GM12878 (cell line): ENCODE measurements at regions not wholly inside any gene's neighbourhood (a gene's known extent, or its start where the extent isn't known, plus 50 kb on each side); places are given as distances from the start of the nearest gene placed in this dataset.

ENCODE experiments used
- ATAC-seq: fragments of 200-7000 bp; cut with Tn5 transposase; 3 replicates; pipeline ENCODE4 v1.9.1; 2020; ENCODE audit warnings: mild to moderate bottlenecking, moderate library complexity
- BruUV-seq: library from RNA; stranded (reverse); fragments of 400-500 nt; replicated peaks from 2 replicates; lab custom pipeline; 2021; lab: Mats Ljungman, UMichigan
- CTCF ChIA-PET: fragments of 300-600 bp; sonication (Branson Sonifier 250); formaldehyde crosslinking; extraction: SDS; loops from one replicate; lab custom pipeline; 2021; ENCODE audit warnings: inconsistent platforms; lab: Yijun Ruan, JAX
- POLR2A ChIA-PET: fragments of 350-600 bp; formaldehyde crosslinking; extraction: SDS; loops from one replicate; lab custom pipeline; 2021; ENCODE audit warnings: inconsistent platforms; lab: Charles Lee
- RAD21 ChIA-PET: fragments of 300-600 bp; sonication (Branson Sonifier 250); formaldehyde crosslinking; loops from one replicate; lab custom pipeline; 2023; ENCODE audit warnings: antibody characterized with exemption; ENCODE audit not compliant: unreplicated experiment; lab: Charles Lee
- SMC1A ChIA-PET: fragments of 300-600 bp; sonication (Branson Sonifier 250); formaldehyde crosslinking; loops from one replicate; lab custom pipeline; 2023; ENCODE audit not compliant: unreplicated experiment, uncharacterized antibody; lab: Charles Lee
- DNase-seq: peaks from one replicate; pipeline ENCODE4 v3.0.0-alpha.2; 2011; ENCODE audit warnings: low read depth, low spot score
- FAIRE-seq: peaks from 3 replicates; lab custom pipeline; 2011; peaks lifted over from hg19 to GRCh38; lab: Jason Lieb, UNC
- H2AFZ ChIP-seq: 2 replicates; pipeline ENCODE4 v1.6.0; 2011; ENCODE audit warnings: low read depth, low read length, control low read depth; ENCODE audit not compliant: control insufficient read depth
- H3K27ac ChIP-seq: 2 replicates; pipeline ENCODE4 v1.5.1; 2011; ENCODE audit warnings: control low read depth; ENCODE audit not compliant: control insufficient read depth, insufficient read depth
- H3K27me3 ChIP-seq, 2 experiments: replicated peaks in 1 of 2; 2 replicates each; pipeline versions ENCODE4 v1.6.0 to v1.6.1; 2011; ENCODE audit warnings: low read length in 1 of 2; ENCODE audit not compliant: control insufficient read depth in 2 of 2, insufficient read depth in 2 of 2
- H3K36me3 ChIP-seq, 2 experiments: 2 replicates each; pipeline ENCODE4 v1.5.1; 2011; ENCODE audit warnings: low read length in 1 of 2; ENCODE audit not compliant: control insufficient read depth in 2 of 2, insufficient read depth in 2 of 2
- H3K4me1 ChIP-seq: 2 replicates; pipeline ENCODE4 v1.6.1; 2011; ENCODE audit warnings: mild to moderate bottlenecking, low read length, moderate library complexity, mixed read lengths; ENCODE audit not compliant: control insufficient read depth, insufficient read depth
- H3K4me2 ChIP-seq: 2 replicates; pipeline ENCODE4 v1.6.0; 2011; ENCODE audit warnings: control low read depth; ENCODE audit not compliant: control insufficient read depth, insufficient read depth
- H3K4me3 ChIP-seq: fragments of 200-600 bp; sonication (generic); 2 replicates; pipeline ENCODE4 v1.5.1; 2016
- H3K79me2 ChIP-seq: 2 replicates; pipeline ENCODE4 v1.6.0; 2011; ENCODE audit warnings: low read length; ENCODE audit not compliant: control insufficient read depth, insufficient read depth
- H3K9ac ChIP-seq: 2 replicates; pipeline ENCODE4 v1.8.0; 2011; ENCODE audit warnings: low read length, control low read depth, mixed read lengths; ENCODE audit not compliant: control insufficient read depth, insufficient read depth
- H3K9me3 ChIP-seq: replicated peaks from 3 replicates; pipeline ENCODE4 v1.5.1; 2011; ENCODE audit warnings: mild to moderate bottlenecking, low read length; ENCODE audit not compliant: control insufficient read depth, insufficient read depth
- H4K20me1 ChIP-seq: 2 replicates; pipeline ENCODE4 v1.6.0; 2011; ENCODE audit not compliant: control insufficient read depth, insufficient read depth
- BHLHE40 ChIP-seq, 2 experiments: fragments of 450-650 bp in 1 of 2; IDR thresholded peaks; 2 replicates each; pipeline ENCODE4 v1.6.1; 2011 to 2017; ENCODE audit warnings: low read depth in 2 of 2, borderline replicate concordance in 1 of 2, improper control_type of control experiment in 1 of 2, low read length in 1 of 2, mild to moderate bottlenecking in 1 of 2
- BRCA1 ChIP-seq: IDR thresholded peaks from 2 replicates; pipeline ENCODE4 v1.6.1; 2011; ENCODE audit warnings: low read depth, low read length, improper control_type of control experiment
- CHD2 ChIP-seq: IDR thresholded peaks from 2 replicates; pipeline ENCODE4 v1.6.1; 2011; ENCODE audit warnings: low read depth, low read length, improper control_type of control experiment, borderline replicate concordance
- E2F4 ChIP-seq: IDR thresholded peaks from 2 replicates; pipeline ENCODE4 v1.6.1; 2012; ENCODE audit warnings: low read depth, low read length, improper control_type of control experiment
- EP300 ChIP-seq, 2 experiments: fragments of 150-350 bp in 1 of 2; IDR thresholded peaks; 2 replicates each; pipeline ENCODE4 v1.6.1; 2011 to 2012; ENCODE audit warnings: low read depth in 2 of 2, low read length in 2 of 2, borderline replicate concordance in 1 of 2, improper control_type of control experiment in 1 of 2, inconsistent platforms in 1 of 2; ENCODE audit not compliant: control insufficient read depth in 1 of 2
- ETV6 ChIP-seq, 2 experiments: fragments of 450-650 bp in 1 of 2; IDR thresholded peaks in 1 of 2; conservative IDR thresholded peaks in 1 of 2; 2 replicates each; pipeline ENCODE4 v1.6.1; 2014; ENCODE audit warnings: antibody characterized with exemption in 1 of 2, borderline replicate concordance in 1 of 2, low read depth in 1 of 2, mild to moderate bottlenecking in 1 of 2, moderate library complexity in 1 of 2
- HCFC1 ChIP-seq: fragments of 150-350 bp; IDR thresholded peaks from 2 replicates; pipeline ENCODE4 v1.6.1; 2014; ENCODE audit warnings: low read length
- IKZF2 ChIP-seq, 2 experiments: fragments of 450-650 bp; IDR thresholded peaks; 2 replicates each; pipeline ENCODE4 v1.6.1; 2017; ENCODE audit warnings: mild to moderate bottlenecking in 2 of 2, moderate library complexity in 2 of 2
- JUNB ChIP-seq: IDR thresholded peaks from 2 replicates; pipeline ENCODE4 v1.6.1; 2016; ENCODE audit warnings: antibody characterized with exemption, mild to moderate bottlenecking
- KDM1A ChIP-seq: fragments of 200-600 bp; sonication (generic); IDR thresholded peaks from 2 replicates; pipeline ENCODE4 v1.6.1; 2016; ENCODE audit warnings: borderline replicate concordance
- PRDM15 ChIP-seq: fragments of 450-650 bp; formaldehyde crosslinking; IDR thresholded peaks from 2 replicates; pipeline ENCODE4 v1.4.0; 2020; ENCODE audit warnings: mild to moderate bottlenecking, moderate library complexity
- SPI1 ChIP-seq: IDR thresholded peaks from 2 replicates; pipeline ENCODE4 v1.6.1; 2011; ENCODE audit warnings: low read depth, mild to moderate bottlenecking, low read length, moderate library complexity, borderline replicate concordance; ENCODE audit not compliant: insufficient read depth
- SUZ12 ChIP-seq: fragments of 200-600 bp; sonication (generic); IDR thresholded peaks from one replicate; pipeline ENCODE4 v1.6.1; 2018; ENCODE audit warnings: antibody characterized with exemption, mild to moderate bottlenecking; ENCODE audit not compliant: unreplicated experiment
- TCF12 ChIP-seq: IDR thresholded peaks from 2 replicates; pipeline ENCODE4 v1.6.1; 2011; ENCODE audit warnings: low read depth, mild to moderate bottlenecking, low read length
- YY1 ChIP-seq: IDR thresholded peaks from 2 replicates; pipeline ENCODE4 v1.6.1; 2011; ENCODE audit warnings: low read depth, mild to moderate bottlenecking, low read length
- ZNF622 ChIP-seq: fragments of 450-650 bp; IDR thresholded peaks from 2 replicates; pipeline ENCODE4 v1.6.1; 2017; ENCODE audit warnings: mild to moderate bottlenecking, inconsistent platforms
- in situ Hi-C: fragments of 300-500 bp; cut with MboI; formaldehyde crosslinking; loops from 9 replicates; pipeline ENCODE4 v1.14.3; 2018; ENCODE audit warnings: mixed read lengths
- intact Hi-C: fragments of 100-400 bp; cut with micrococcal nuclease; formaldehyde crosslinking; loops from one replicate; pipeline ENCODE4 v1.14.2; 2022; ENCODE audit not compliant: unreplicated experiment
- TF ChIP-seq, protein P1 (sequence below): IDR thresholded peaks from 2 replicates; pipeline ENCODE4 v1.6.1; 2012; ENCODE audit warnings: low read length, inconsistent platforms
- TF ChIP-seq, protein P2 (sequence below): fragments of 450-650 bp; IDR thresholded peaks from 2 replicates; pipeline ENCODE4 v1.6.1; 2016; ENCODE audit warnings: mild to moderate bottlenecking

DNA sequence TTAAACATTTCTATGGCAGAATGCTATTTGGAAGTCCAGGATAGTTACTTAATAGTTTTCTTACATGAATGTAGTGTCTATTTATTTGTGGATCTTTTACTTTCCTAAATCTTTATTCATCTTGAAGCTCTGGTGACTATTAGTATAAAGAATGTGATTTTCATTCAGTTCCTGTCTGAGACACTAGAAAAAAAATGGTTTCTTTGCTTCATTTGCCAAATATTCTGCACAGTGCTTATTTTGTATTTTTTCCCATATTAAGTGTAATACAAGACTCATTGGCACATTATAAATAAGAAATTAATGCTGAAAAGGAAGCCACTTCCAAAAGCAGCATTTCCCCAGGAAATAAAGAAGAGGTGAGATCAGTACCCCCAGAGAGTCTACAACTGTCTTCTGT, 109.8 kb downstream of the POSTN start:
- no peak for FAIRE-seq
- Histone ChIP-seq H3K36me3 (no peaks in the 10 kb centered on the region), H3K4me1 (no peaks in the 10 kb centered on the region)
- CTCF ChIA-PET: no interaction called here
- no peak for TF ChIP-seq ETV6 (conservative IDR thresholded peaks at IDR 0.05 in 1 of 2, IDR thresholded peaks at IDR 0.05 in 1 of 2; ENCODE audit: borderline replicate concordance in 1 of 2, low read depth in 1 of 2)
- no peak for TF ChIP-seq SUZ12
- TF ChIP-seq YY1: no peak
- TF ChIP-seq JUNB: no peak
- no peak for TF ChIP-seq E2F4
- TF ChIP-seq, protein P1, sequence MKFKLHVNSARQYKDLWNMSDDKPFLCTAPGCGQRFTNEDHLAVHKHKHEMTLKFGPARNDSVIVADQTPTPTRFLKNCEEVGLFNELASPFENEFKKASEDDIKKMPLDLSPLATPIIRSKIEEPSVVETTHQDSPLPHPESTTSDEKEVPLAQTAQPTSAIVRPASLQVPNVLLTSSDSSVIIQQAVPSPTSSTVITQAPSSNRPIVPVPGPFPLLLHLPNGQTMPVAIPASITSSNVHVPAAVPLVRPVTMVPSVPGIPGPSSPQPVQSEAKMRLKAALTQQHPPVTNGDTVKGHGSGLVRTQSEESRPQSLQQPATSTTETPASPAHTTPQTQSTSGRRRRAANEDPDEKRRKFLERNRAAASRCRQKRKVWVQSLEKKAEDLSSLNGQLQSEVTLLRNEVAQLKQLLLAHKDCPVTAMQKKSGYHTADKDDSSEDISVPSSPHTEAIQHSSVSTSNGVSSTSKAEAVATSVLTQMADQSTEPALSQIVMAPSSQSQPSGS: no peak
- TF ChIP-seq PRDM15 (CRISPR knock-in tag): no peak
- no peak for TF ChIP-seq TCF12
- no peak for TF ChIP-seq BRCA1
- no peak for TF ChIP-seq BHLHE40 (IDR thresholded peaks at IDR 0.05; ENCODE audit: borderline replicate concordance in 1 of 2, low read depth in 2 of 2, low read length in 1 of 2)
- no peak for TF ChIP-seq CHD2
- TF ChIP-seq SPI1: no peak
- TF ChIP-seq, protein P2, sequence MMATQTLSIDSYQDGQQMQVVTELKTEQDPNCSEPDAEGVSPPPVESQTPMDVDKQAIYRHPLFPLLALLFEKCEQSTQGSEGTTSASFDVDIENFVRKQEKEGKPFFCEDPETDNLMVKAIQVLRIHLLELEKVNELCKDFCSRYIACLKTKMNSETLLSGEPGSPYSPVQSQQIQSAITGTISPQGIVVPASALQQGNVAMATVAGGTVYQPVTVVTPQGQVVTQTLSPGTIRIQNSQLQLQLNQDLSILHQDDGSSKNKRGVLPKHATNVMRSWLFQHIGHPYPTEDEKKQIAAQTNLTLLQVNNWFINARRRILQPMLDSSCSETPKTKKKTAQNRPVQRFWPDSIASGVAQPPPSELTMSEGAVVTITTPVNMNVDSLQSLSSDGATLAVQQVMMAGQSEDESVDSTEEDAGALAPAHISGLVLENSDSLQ: no peak
- TF ChIP-seq ZNF622: no peak
- no peak for TF ChIP-seq HCFC1
- no peak for TF ChIP-seq EP300 (IDR thresholded peaks at IDR 0.05; ENCODE audit: borderline replicate concordance in 1 of 2, control insufficient read depth in 1 of 2, low read depth in 2 of 2, low read length in 2 of 2)
- no peak for TF ChIP-seq IKZF2 (IDR thresholded peaks at IDR 0.05)
- TF ChIP-seq KDM1A: no peak
- TF ChIP-seq, all 136 proteins: peak for 0
- BruUV-seq: no TSS peak
- intact Hi-C loops (no loop called here), in situ Hi-C loops (no loop called here)
- ChIA-PET RAD21 (no interaction called here), POLR2A (no interaction called here), SMC1A (no interaction called here)
- no peak overlapping the region for H3K27ac ChIP-seq
- no peaks in the 10 kb centered on the region for H3K9me3 ChIP-seq
- no peak overlapping the region for H3K4me2 ChIP-seq
- no peak overlapping the region for H3K9ac ChIP-seq
- no peaks in the 10 kb centered on the region for H4K20me1 ChIP-seq
- no peaks in the 10 kb centered on the region for H3K27me3 ChIP-seq
- no peaks in the 10 kb centered on the region for H3K79me2 ChIP-seq
- no peak overlapping the region for H3K4me3 ChIP-seq
- H2AFZ ChIP-seq: no peak overlapping the region
- DNase-seq: no peak
- ATAC-seq: no peak
